GM20000 (cell line): ENCODE measurements at regions not wholly inside any gene's neighbourhood (a gene's known extent, or its start where the extent isn't known, plus 50 kb on each side); places are given as distances from the start of the nearest gene placed in this dataset.
"Not testable (repeated sequence)": the region's sequence is repeated elsewhere in the genome, so short reads cannot be mapped to it uniquely, and the experiment has no call there.

Experiments used
- DNase-seq: peaks from one replicate; pipeline ENCODE4 v3.0.0; 2012; ENCODE audit warnings: low spot score
- CTCF ChIP-seq: IDR thresholded peaks from 2 replicates; pipeline ENCODE4 v1.5.1; 2012; ENCODE audit warnings: mild to moderate bottlenecking, control low read depth; ENCODE audit errors: extremely low read depth, missing control alignments

- TF ChIP-seq CTCF, result no peak
- DNase-seq, result no peak
Measured at GRCh38 chr5:63085561-63085960, 506.9 kb downstream of the LRRC70 start.

- not testable (repeated sequence) for DNase-seq
Measured at GRCh38 chr5:63083689-63084088, 505.1 kb downstream of the LRRC70 start.

GRCh38 chr5:63081402-63081801 is 502.8 kb downstream of the LRRC70 start:
- no peak for TF ChIP-seq CTCF
- DNase-seq, result no peak

GRCh38 chr5:63070001-63070400 is 491.4 kb downstream of the LRRC70 start:
- no peak for DNase-seq
- no peak for TF ChIP-seq CTCF

- TF ChIP-seq CTCF, result no peak
Measured at GRCh38 chr5:63055421-63055820, 476.8 kb downstream of the LRRC70 start.

GRCh38 chr5:63053019-63053638 is 474.5 kb downstream of the LRRC70 start:
- DNase-seq, result no peak
- TF ChIP-seq CTCF, result no peak

More at GRCh38 chr5:63055421-63055820, 476.8 kb downstream of the LRRC70 start:
- no peak for DNase-seq

GRCh38 chr5:63050916-63051315 is 472.3 kb downstream of the LRRC70 start:
- no peak for DNase-seq
- TF ChIP-seq CTCF, result no peak

- TF ChIP-seq CTCF, result no peak
- DNase-seq, result no peak
Measured at GRCh38 chr5:63049935-63050334, 471.3 kb downstream of the LRRC70 start.
